G401.6 (cell line): ENCODE measurements at regions not wholly inside any gene's neighbourhood (a gene's known extent, or its start where the extent isn't known, plus 50 kb on each side); places are given as distances from the start of the nearest gene placed in this dataset.
"Not testable (repeated sequence)": the region's sequence is repeated elsewhere in the genome, so short reads cannot be mapped to it uniquely, and the experiment has no call there.

Experiments used
- FAIRE-seq: peaks from 2 replicates; lab custom pipeline; 2012; peaks lifted over from hg19 to GRCh38; lab: Jason Lieb, UNC

- FAIRE-seq = no peak
Observed at GRCh38 chr1:148315071-148315811, 163.2 kb upstream of the NBPF11 start.

GRCh38 chr1:148310807-148311206 lies 158.7 kb upstream of the NBPF11 start:
- FAIRE-seq = no peak

- no peak for FAIRE-seq
Observed at GRCh38 chr1:148309940-148310500, 157.9 kb upstream of the NBPF11 start.

DNA sequence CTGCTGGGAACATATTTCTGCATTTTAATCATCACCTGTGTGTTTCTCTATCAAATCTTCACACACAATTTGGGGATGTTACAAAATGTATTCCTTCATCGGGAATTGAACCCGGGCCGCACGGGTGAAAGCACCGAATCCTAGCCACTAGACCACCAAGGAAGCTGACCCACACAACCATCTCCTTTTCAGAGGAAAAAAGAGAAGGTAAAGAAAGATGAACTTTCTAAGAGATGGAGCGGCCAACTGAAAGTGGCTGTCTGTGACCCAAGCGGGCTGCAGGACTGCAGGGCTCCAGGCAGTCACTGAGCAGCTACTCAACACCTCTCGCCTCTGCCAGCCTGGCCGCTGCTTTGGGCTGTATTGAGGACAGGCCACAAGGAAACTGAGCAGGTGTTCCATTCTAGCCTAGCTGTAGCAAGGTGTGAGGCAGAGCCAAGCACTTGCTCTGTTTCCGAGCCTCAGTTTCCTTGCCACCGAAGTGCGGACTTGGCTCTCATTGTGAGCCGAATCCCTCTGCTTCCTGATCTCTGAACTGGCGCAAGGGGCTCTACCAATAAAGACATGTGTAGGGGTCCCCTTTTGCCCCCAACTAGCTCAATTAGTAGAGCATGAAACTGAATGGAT lies 156.9 kb upstream of the NBPF11 start:
- FAIRE-seq = no peak

- no peak for FAIRE-seq
Observed at GRCh38 chr1:148307583-148308185, 155.6 kb upstream of the NBPF11 start.

DNA sequence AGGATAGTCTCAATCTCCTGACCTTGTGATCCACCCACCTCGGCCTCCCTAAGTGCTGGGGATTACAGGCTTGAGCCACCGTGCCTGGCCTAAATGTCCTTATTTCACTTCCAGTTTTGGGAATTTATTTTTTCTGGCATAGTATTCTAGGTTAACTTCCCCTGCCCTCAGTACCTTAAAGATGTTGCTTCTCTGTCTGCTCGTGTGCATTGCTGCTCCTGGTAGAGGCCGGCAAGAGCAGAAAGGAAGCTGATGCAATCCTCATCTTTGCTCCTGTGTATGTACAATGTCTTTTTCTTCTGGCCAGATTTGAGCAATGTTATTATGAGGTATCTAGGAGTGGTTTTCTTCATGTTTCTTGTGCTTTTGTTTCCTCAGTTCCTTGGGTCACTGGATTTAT lies 152.9 kb upstream of the NBPF11 start:
- not testable (repeated sequence) for FAIRE-seq

DNA sequence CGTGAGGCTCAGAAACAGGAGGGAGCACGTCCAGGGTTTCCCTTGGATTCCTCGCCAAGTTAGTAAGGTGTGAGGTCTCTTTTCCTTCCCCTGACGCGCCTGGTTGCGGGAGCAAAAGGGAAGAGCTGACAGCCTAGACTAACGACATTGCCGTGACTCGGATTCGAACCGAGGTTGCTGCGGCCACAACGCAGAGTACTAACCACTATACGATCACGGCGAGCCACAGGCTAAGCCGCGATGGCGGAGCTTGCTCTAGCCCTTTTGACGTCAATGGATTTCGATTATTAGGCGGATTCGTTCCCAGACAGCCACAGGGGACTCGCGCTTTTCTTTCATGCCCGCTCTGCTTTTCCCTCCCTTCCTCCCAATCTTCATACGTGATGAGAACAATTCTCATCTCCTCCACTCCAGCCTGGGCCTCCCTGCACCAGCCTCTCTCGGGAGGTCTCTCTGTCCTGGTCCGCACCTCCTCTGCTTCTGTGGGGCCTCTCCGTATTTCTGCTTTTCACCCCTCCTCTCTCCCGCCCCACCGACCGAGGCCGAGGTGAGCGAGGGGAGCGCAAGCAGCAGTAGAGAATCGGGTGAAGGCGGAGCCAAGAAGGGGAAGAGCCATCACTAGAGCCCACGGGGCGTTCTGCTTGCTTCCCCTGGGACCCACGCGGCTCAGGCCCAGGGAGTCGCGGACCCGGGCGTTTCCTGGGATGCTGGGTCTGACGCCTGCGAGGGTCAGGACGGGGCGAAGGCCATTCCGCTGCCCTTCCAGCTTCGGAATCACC lies 150.7 kb upstream of the NBPF11 start:
- FAIRE-seq = not testable (repeated sequence)

GRCh38 chr1:148297852-148298251 lies 145.8 kb upstream of the NBPF11 start:
- not testable (repeated sequence) for FAIRE-seq

DNA sequence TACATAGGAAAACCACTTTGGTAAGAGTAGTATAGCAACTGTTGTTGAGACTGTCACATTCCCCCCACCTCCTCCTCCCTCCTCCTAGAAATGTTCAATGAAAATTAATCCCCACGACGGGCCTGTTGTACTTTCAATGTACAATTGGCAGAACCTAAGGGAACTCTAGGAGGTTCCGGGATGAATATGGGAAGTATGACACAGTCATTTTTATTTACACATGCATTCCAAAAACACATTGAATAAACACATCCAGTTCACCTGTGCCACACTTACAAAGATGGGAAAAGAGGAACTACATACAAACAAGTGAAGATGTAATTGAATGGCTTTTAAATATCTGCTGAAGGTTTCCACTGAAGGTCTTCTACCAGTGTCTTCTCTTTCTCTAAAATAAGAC lies 144.4 kb upstream of the NBPF11 start:
- no peak for FAIRE-seq

DNA sequence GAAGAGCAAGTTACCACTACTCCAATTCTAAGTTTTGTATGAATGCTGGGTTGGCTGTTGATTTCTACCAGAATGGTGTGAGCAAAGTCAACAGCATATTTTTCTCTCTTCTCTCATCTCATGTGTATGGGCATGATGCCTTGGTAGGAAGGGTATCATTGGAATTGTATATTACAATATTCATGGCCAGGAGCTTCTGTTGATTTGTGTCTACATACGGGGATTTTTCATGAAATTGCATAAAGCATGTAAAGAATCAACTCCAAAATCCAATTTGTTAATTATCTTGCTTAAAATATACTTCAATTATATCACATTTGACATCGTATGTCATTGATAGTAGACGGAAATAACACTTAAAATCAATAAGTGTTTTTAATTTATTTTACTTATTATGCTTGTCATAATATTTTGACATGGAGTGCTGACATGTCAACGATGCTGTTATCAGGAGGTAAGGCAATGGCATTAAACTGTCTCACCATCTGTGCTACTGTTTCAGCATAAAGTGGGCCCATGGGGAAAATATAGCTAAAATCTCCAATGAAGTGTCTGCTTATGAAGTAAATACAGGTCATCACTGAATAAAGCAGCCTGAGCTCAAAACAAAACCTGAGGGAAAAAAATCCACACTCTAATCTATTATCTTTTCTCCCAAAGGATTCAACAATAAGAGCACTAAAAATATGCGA lies 142.2 kb upstream of the NBPF11 start:
- FAIRE-seq = no peak

- no peak for FAIRE-seq
Observed at GRCh38 chr1:148293651-148294050, 141.6 kb upstream of the NBPF11 start.

- no peak for FAIRE-seq
Observed at GRCh38 chr1:148292915-148293314, 140.8 kb upstream of the NBPF11 start.

GRCh38 chr1:148290881-148291280 lies 138.8 kb upstream of the NBPF11 start:
- no peak for FAIRE-seq

- no peak for FAIRE-seq
Observed at GRCh38 chr1:148289647-148290046, 137.6 kb upstream of the NBPF11 start.

DNA sequence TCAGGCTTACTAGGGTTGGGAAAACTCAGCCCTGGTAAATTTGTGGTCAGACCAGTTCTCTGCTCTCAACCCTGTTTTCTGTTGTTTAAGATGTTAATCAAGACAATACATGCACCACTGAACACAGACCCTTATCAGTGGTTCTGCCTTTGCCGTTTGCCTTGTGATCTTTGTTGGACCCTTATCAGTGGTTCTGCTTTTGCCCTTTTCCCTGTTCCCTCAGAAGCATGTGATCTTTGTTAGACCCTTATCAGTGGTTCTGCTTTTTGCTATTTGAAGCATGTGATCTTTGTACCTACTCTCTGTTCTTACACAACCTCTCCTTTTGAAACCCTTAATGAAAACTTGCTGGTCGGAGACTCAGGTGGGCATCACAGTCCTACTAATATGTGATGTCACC lies 133.9 kb upstream of the NBPF11 start:
- not testable (repeated sequence) for FAIRE-seq

DNA sequence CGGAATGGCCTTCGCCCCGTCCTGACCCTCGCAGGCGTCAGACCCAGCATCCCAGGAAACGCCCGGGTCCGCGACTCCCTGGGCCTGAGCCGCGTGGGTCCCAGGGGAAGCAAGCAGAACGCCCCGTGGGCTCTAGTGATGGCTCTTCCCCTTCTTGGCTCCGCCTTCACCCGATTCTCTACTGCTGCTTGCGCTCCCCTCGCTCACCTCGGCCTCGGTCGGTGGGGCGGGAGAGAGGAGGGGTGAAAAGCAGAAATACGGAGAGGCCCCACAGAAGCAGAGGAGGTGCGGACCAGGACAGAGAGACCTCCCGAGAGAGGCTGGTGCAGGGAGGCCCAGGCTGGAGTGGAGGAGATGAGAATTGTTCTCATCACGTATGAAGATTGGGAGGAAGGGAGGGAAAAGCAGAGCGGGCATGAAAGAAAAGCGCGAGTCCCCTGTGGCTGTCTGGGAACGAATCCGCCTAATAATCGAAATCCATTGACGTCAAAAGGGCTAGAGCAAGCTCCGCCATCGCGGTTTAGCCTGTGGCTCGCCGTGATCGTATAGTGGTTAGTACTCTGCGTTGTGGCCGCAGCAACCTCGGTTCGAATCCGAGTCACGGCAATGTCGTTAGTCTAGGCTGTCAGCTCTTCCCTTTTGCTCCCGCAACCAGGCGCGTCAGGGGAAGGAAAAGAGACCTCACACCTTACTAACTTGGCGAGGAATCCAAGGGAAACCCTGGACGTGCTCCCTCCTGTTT lies 128.9 kb upstream of the NBPF11 start:
- FAIRE-seq = peak; percentile 91

GRCh38 chr1:148279002-148279542 lies 127.0 kb upstream of the NBPF11 start:
- not testable (repeated sequence) for FAIRE-seq

- not testable (repeated sequence) for FAIRE-seq
Observed at GRCh38 chr1:148277865-148278279, 125.8 kb upstream of the NBPF11 start.

DNA sequence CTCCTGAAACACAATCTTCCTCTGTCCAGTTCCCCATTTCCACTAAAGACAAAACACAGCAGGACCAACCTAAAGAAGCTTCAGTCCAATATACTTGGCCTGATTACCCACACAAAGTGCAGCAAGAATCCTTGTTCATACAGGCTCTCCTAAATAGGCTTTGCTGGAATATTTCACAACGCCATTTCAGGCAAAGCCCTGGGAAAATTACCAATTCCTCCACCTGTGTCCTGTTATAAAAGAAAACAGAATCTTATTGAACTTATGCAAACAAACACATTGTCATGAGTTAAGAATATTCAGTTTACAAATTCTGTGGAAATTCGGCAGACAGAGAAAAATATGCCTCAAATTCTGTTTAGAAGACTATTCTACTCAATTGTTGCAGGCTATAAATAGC lies 115.0 kb upstream of the NBPF11 start:
- FAIRE-seq = not testable (repeated sequence)

GRCh38 chr1:148264374-148265276 lies 112.5 kb upstream of the NBPF11 start:
- peak; percentile 98 for FAIRE-seq
